UCSD-AML1 (cell line): ENCODE measurements at regions not wholly inside any gene's neighbourhood (a gene's known extent, or its start where the extent isn't known, plus 50 kb on each side); places are given as distances from the start of the nearest gene placed in this dataset.

ENCODE experiments used
- DNase-seq: peaks from one replicate; lab custom pipeline; 2025; ENCODE audit not compliant: unreplicated experiment; lab: John Stamatoyannopoulos, UW

GRCh38 chr6:62345446-62345845 lies 59.4 kb upstream of the KHDRBS2 start:
- no peak for DNase-seq

GRCh38 chr6:62344850-62345249 lies 58.8 kb upstream of the KHDRBS2 start:
- DNase-seq: no peak

- DNase-seq: no peak
Observed at GRCh38 chr6:62338477-62338876, 52.5 kb upstream of the KHDRBS2 start.
